Loucy (cell line): ENCODE measurements at regions not wholly inside any gene's neighbourhood (a gene's known extent, or its start where the extent isn't known, plus 50 kb on each side); places are given as distances from the start of the nearest gene placed in this dataset.
"Not testable (repeated sequence)": the region's sequence is repeated elsewhere in the genome, so short reads cannot be mapped to it uniquely, and the experiment has no call there.

ENCODE experiments used
- H2AFZ ChIP-seq: fragments of 200-600 bp; sonication (generic); 2 replicates; pipeline ENCODE4 v1.6.0; 2016; ENCODE audit warnings: antibody characterized with exemption, mild to moderate bottlenecking, low read length, moderate library complexity
- H3F3A ChIP-seq: fragments of 200-600 bp; 2 replicates; pipeline ENCODE4 v1.6.0; 2016; ENCODE audit warnings: antibody characterized with exemption, low read depth, mild to moderate bottlenecking
- H3K27me3 ChIP-seq: fragments of 200-600 bp; sonication (generic); 2 replicates; pipeline ENCODE4 v1.6.1; 2014; ENCODE audit warnings: low read length, mild to moderate bottlenecking; ENCODE audit not compliant: insufficient read depth, poor library complexity, severe bottlenecking
- H3K36me3 ChIP-seq: fragments of 200-600 bp; sonication (generic); 2 replicates; pipeline ENCODE4 v1.6.1; 2016; ENCODE audit warnings: low read length; ENCODE audit not compliant: insufficient read depth
- H3K4me1 ChIP-seq: fragments of 200-600 bp; sonication (generic); 2 replicates; pipeline ENCODE4 v1.5.1; 2014; ENCODE audit warnings: low read length, mild to moderate bottlenecking; ENCODE audit not compliant: insufficient read depth, poor library complexity, severe bottlenecking
- H3K4me2 ChIP-seq: fragments of 200-600 bp; sonication (generic); 2 replicates; pipeline ENCODE4 v1.6.0; 2014; ENCODE audit warnings: antibody characterized with exemption, low read length, low read depth, mild to moderate bottlenecking; ENCODE audit not compliant: poor library complexity, severe bottlenecking
- H3K4me3 ChIP-seq: fragments of 200-600 bp; sonication (generic); 2 replicates; pipeline ENCODE4 v1.5.1; 2014; ENCODE audit warnings: low read length, mild to moderate bottlenecking, mixed read lengths; ENCODE audit not compliant: poor library complexity, severe bottlenecking
- H3K79me2 ChIP-seq: fragments of 200-600 bp; sonication (generic); 2 replicates; pipeline ENCODE4 v1.6.1; 2014; ENCODE audit warnings: low read length; ENCODE audit not compliant: insufficient read depth
- H3K9ac ChIP-seq: fragments of 200-600 bp; sonication (generic); 2 replicates; pipeline ENCODE4 v1.6.0; 2014; ENCODE audit warnings: mild to moderate bottlenecking, low read depth, low read length, moderate library complexity; ENCODE audit not compliant: poor library complexity, severe bottlenecking
- H3K9me2 ChIP-seq: fragments of 200-600 bp; sonication (generic); replicated peaks from 2 replicates; pipeline ENCODE4 v1.6.1; 2016; ENCODE audit warnings: low read depth, low read length, mixed read lengths
- H3K9me3 ChIP-seq: fragments of 200-600 bp; sonication (generic); 2 replicates; pipeline ENCODE4 v1.6.1; 2014; ENCODE audit warnings: mild to moderate bottlenecking, antibody characterized with exemption, low read length, low read depth; ENCODE audit not compliant: insufficient read depth
- H4K20me1 ChIP-seq: fragments of 200-600 bp; sonication (generic); 2 replicates; pipeline ENCODE4 v1.6.0; 2014; ENCODE audit warnings: antibody characterized with exemption, low read length, mild to moderate bottlenecking; ENCODE audit not compliant: insufficient read depth, poor library complexity, severe bottlenecking
- CTCF ChIP-seq: fragments of 200-600 bp; sonication (generic); conservative IDR thresholded peaks from 2 replicates; pipeline ENCODE4 v1.5.1; 2014; ENCODE audit warnings: mild to moderate bottlenecking, antibody characterized with exemption, low read length
- EZH2phosphoT487 ChIP-seq: fragments of 200-600 bp; IDR thresholded peaks from 2 replicates; pipeline ENCODE4 v1.6.1; 2018; ENCODE audit warnings: antibody characterized with exemption, mild to moderate bottlenecking, moderate library complexity, borderline replicate concordance

DNA sequence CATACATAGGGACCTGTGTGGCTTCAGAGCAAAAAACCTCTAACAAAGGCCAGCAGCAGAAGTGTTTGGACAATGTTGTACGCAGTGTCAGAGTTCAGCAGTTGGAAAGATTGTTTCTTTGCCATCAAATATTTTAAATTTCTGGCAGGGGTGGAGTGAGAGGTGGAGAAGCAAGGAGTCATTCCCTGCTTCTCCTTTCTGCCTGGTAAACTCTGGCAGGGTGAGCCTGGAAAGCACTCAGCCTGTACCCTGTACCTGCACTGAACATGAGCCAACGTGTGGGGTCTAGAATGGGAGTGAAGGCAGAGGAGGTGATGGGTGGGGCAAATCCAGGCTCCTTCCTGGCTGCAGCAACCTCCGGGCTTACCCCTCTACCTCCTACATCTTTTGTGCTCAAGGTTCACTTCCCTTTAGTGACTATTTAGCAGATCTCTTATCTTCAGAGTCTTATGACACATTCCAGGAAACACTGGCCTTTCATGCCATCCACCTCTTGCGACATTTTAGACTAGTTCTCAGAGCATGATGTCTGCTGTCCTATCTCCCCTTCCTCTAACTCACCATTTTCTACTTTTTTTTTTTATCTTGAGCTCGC lies 445.0 kb upstream of the PIK3R1 start:
- Histone ChIP-seq H3K79me2 (no peaks in the 10 kb centered on the region), H4K20me1 (no peaks in the 10 kb centered on the region), H3K9me3 (no peaks in the 10 kb centered on the region), H3K4me3 (no peak overlapping the region), H3K4me1 (peaks cover 7% of the 10 kb centered on the region), H3K9ac (no peak overlapping the region), H3K36me3 (no peaks in the 10 kb centered on the region), H3F3A (no peaks in the 10 kb centered on the region), H3K27me3 (no peaks in the 10 kb centered on the region), H3K4me2 (no peak overlapping the region), H2AFZ (no peak overlapping the region), H3K9me2 (no peaks in the 10 kb centered on the region)
- TF ChIP-seq CTCF (no peak), EZH2phosphoT487 (no peak)

- Histone ChIP-seq H3K27me3 (no peaks in the 10 kb centered on the region), H3K4me3 (no peak overlapping the region), H3K4me1 (no peaks in the 10 kb centered on the region), H2AFZ (no peak overlapping the region), H3K9me2 (no peaks in the 10 kb centered on the region), H3K9me3 (no peaks in the 10 kb centered on the region), H3K36me3 (no peaks in the 10 kb centered on the region), H3K4me2 (no peak overlapping the region), H4K20me1 (no peaks in the 10 kb centered on the region), H3F3A (no peaks in the 10 kb centered on the region), H3K9ac (no peak overlapping the region), H3K79me2 (no peaks in the 10 kb centered on the region)
- TF ChIP-seq CTCF (no peak), EZH2phosphoT487 (no peak)
Measured at GRCh38 chr5:67765697-67766096, 449.9 kb upstream of the PIK3R1 start.

DNA sequence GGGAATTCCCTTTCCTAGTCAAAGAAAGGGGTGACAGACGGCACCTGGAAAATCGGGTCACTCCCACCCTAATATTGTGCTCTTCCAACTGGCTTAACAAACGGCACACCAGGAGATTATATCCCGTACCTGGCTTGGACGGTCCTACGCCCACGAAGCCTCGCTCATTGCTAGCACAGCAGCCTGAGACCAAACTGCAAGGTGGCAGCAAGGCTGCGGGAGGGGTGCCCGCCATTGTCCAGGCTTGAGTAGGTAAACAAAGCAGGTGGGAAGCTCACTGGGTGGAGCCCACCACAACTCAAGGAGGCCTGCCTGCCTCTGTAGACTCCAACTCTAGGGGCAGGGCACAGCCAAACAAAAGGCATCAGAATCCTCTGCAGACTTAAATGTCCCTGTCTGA lies 457.8 kb upstream of the PIK3R1 start:
- H4K20me1 ChIP-seq, H3F3A ChIP-seq, H3K9me2 ChIP-seq, H3K36me3 ChIP-seq, H3K79me2 ChIP-seq, H3K4me2 ChIP-seq, H3K9me3 ChIP-seq, H2AFZ ChIP-seq, H3K4me3 ChIP-seq, H3K4me1 ChIP-seq, H3K9ac ChIP-seq, H3K27me3 ChIP-seq: not testable (repeated sequence)

DNA sequence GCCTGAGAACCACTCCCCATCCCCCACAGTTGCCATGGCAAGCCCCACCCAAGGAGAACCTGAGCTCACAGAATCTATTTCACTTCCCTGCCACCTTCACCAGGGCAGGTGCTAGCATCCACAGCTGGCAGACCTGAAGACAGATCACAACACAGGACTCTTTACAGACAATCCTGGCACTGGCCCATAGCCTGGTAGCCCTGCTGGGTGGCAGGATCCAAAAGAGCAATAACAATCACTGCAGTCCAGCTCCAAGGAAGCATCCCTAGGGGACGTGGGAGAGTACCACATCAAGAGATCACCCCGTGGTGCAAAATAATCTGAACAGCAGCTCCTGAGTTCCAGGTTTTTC lies 463.2 kb upstream of the PIK3R1 start:
- Histone ChIP-seq H3K4me2 (no peak overlapping the region), H3K4me1 (no peaks in the 10 kb centered on the region), H3K79me2 (no peaks in the 10 kb centered on the region), H4K20me1 (no peaks in the 10 kb centered on the region), H2AFZ (no peak overlapping the region), H3K9me2 (no peaks in the 10 kb centered on the region), H3K9ac (no peak overlapping the region), H3K36me3 (no peaks in the 10 kb centered on the region), H3F3A (no peaks in the 10 kb centered on the region), H3K27me3 (no peaks in the 10 kb centered on the region), H3K9me3 (peaks cover 6% of the 10 kb centered on the region; the same call in 1 of the 2 replicates), H3K4me3 (no peak overlapping the region)
- TF ChIP-seq EZH2phosphoT487, result no peak
- TF ChIP-seq CTCF, result no peak
